ENCODE measurements at regions not wholly inside any gene's neighbourhood (a gene's known extent, or its start where the extent isn't known, plus 50 kb on each side); places are given as distances from the start of the nearest gene placed in this dataset.
"Not testable (repeated sequence)": the region's sequence is repeated elsewhere in the genome, so short reads cannot be mapped to it uniquely, and the experiment has no call there.

GRCh38 chr12:97938031-97938430 lies 475.4 kb downstream of the RMST start:
- no peak for DNase-seq

GRCh38 chr12:97939156-97939555 lies 476.6 kb downstream of the RMST start:
- no peak for DNase-seq

GRCh38 chr12:97940105-97940504 lies 477.5 kb downstream of the RMST start:
- DNase-seq: no peak

- no peak for DNase-seq
These were observed 478.0 kb downstream of the RMST start for GRCh38 chr12:97940629-97941028.

- DNase-seq: no peak
These were observed 479.2 kb downstream of the RMST start for GRCh38 chr12:97941686-97942354.

- DNase-seq: no peak
These were observed 480.8 kb downstream of the RMST start for GRCh38 chr12:97943359-97943758.

- DNase-seq: no peak
These were observed 482.0 kb downstream of the RMST start for GRCh38 chr12:97944576-97944975.

GRCh38 chr12:97946701-97947100 lies 484.1 kb downstream of the RMST start:
- DNase-seq: no peak

- no peak for DNase-seq
These were observed 486.0 kb downstream of the RMST start for GRCh38 chr12:97948591-97948990.

GRCh38 chr12:97951239-97951638 lies 488.6 kb downstream of the RMST start:
- no peak for DNase-seq

GRCh38 chr12:97951717-97952116 lies 489.1 kb downstream of the RMST start:
- no peak for DNase-seq

- DNase-seq: no peak
These were observed 494.5 kb downstream of the RMST start for GRCh38 chr12:97957109-97957508.

GRCh38 chr12:97960225-97960624 lies 497.6 kb downstream of the RMST start:
- no peak for DNase-seq

GRCh38 chr12:97960741-97961608 lies 498.4 kb downstream of the RMST start:
- DNase-seq: peak; percentile 3

GRCh38 chr12:97967831-97968230 lies 505.2 kb downstream of the RMST start:
- DNase-seq: peak; percentile 24

- peak; percentile 50 for DNase-seq
These were observed 506.1 kb downstream of the RMST start for GRCh38 chr12:97968641-97969197.

- no peak for DNase-seq
These were observed 515.3 kb downstream of the RMST start for GRCh38 chr12:97977870-97978405.

GRCh38 chr12:97982684-97983083 lies 520.1 kb downstream of the RMST start:
- no peak for DNase-seq

GRCh38 chr12:97983796-97984195 lies 521.2 kb downstream of the RMST start:
- DNase-seq: no peak

- no peak for DNase-seq
These were observed 521.8 kb downstream of the RMST start for GRCh38 chr12:97984436-97984835.

GRCh38 chr12:97984974-97985580 lies 522.5 kb downstream of the RMST start:
- DNase-seq: no peak

- no peak for DNase-seq
These were observed 523.2 kb downstream of the RMST start for GRCh38 chr12:97985834-97986233.

GRCh38 chr12:97988588-97988987 lies 526.0 kb downstream of the RMST start:
- not testable (repeated sequence) for DNase-seq

Measured in NCI-H1105 (cell line).